Neutrophil (primary cell): ENCODE measurements at regions not wholly inside any gene's neighbourhood (a gene's known extent, or its start where the extent isn't known, plus 50 kb on each side); places are given as distances from the start of the nearest gene placed in this dataset.
"Not testable (repeated sequence)": the region's sequence is repeated elsewhere in the genome, so short reads cannot be mapped to it uniquely, and the experiment has no call there.

Experiments used
- H3K27ac ChIP-seq: fragments of 200-600 bp; sonication (generic); 2 replicates; pipeline ENCODE4 v1.5.1; 2016; ENCODE audit warnings: mild to moderate bottlenecking, moderate library complexity
- H3K27me3 ChIP-seq: fragments of 200-600 bp; sonication (generic); 2 replicates; pipeline ENCODE4 v1.6.0; 2016; ENCODE audit warnings: mild to moderate bottlenecking
- H3K36me3 ChIP-seq: fragments of 200-600 bp; sonication (generic); 2 replicates; pipeline ENCODE4 v1.5.1; 2017
- H3K4me1 ChIP-seq, 2 experiments: fragments of 200-600 bp in 1 of 2; sonication (generic) in 1 of 2; 1 replicate in 1 of 2; 2 replicates in 1 of 2; pipeline versions ENCODE4 v1.5.1 to v1.6.1; 2013 to 2016; ENCODE audit warnings: low read depth in 1 of 2, low read length in 1 of 2, mild to moderate bottlenecking in 1 of 2, moderate library complexity in 1 of 2; ENCODE audit not compliant: control insufficient read depth in 1 of 2, insufficient read depth in 1 of 2
- H3K4me3 ChIP-seq, 2 experiments: fragments of 200-600 bp in 1 of 2; sonication (generic) in 1 of 2; 1 replicate in 1 of 2; 2 replicates in 1 of 2; pipeline ENCODE4 v1.5.1; 2013 to 2016; ENCODE audit warnings: low read depth in 1 of 2, low read length in 1 of 2, mild to moderate bottlenecking in 1 of 2, moderate library complexity in 1 of 2
- H3K9me3 ChIP-seq: fragments of 200-600 bp; sonication (generic); 2 replicates; pipeline ENCODE4 v1.5.1; 2016
- TF ChIP-seq, protein P1 (sequence below): fragments of 200-600 bp; sonication (generic); IDR thresholded peaks from 2 replicates; pipeline ENCODE4 v1.5.1; 2016; ENCODE audit warnings: antibody characterized with exemption

GRCh38 chr6:10140136-10140535 lies 274.7 kb downstream of the TFAP2A start:
- Histone ChIP-seq H3K27me3 (no peaks in the 10 kb centered on the region), H3K27ac (no peak overlapping the region)
- TF ChIP-seq, protein P1, sequence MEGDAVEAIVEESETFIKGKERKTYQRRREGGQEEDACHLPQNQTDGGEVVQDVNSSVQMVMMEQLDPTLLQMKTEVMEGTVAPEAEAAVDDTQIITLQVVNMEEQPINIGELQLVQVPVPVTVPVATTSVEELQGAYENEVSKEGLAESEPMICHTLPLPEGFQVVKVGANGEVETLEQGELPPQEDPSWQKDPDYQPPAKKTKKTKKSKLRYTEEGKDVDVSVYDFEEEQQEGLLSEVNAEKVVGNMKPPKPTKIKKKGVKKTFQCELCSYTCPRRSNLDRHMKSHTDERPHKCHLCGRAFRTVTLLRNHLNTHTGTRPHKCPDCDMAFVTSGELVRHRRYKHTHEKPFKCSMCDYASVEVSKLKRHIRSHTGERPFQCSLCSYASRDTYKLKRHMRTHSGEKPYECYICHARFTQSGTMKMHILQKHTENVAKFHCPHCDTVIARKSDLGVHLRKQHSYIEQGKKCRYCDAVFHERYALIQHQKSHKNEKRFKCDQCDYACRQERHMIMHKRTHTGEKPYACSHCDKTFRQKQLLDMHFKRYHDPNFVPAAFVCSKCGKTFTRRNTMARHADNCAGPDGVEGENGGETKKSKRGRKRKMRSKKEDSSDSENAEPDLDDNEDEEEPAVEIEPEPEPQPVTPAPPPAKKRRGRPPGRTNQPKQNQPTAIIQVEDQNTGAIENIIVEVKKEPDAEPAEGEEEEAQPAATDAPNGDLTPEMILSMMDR, result no peak

DNA sequence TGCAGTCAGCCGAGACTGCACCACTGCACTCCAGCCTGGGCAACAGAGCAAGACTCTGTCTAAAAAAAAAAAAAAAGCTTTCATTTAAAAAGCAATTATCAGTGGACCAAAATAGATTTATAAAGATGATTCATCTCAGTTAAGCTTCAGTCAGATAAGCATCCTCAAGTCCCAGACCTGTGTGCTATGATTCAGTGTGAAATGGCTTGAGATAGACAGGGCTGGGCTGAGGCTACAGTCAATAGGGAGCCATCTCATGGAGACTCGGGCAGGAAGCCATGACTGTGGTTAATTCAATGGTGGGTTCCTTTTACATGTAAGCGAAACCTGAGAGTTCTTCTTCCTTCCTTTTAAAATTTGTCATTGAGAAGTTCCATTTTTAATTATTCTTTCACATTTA lies 276.0 kb downstream of the TFAP2A start:
- no peak overlapping the region for H3K4me3 ChIP-seq
- no peaks in the 10 kb centered on the region for H3K36me3 ChIP-seq
- H3K27me3 ChIP-seq, result no peaks in the 10 kb centered on the region
- H3K9me3 ChIP-seq, result no peaks in the 10 kb centered on the region
- no peaks in the 10 kb centered on the region for H3K4me1 ChIP-seq
- TF ChIP-seq, protein P1, result no peak
- H3K27ac ChIP-seq, result no peak overlapping the region

More at GRCh38 chr6:10140136-10140535, 274.7 kb downstream of the TFAP2A start:
- no peaks in the 10 kb centered on the region for H3K4me1 ChIP-seq
- H3K4me3 ChIP-seq, result no peak overlapping the region
- no peaks in the 10 kb centered on the region for H3K36me3 ChIP-seq
- H3K9me3 ChIP-seq, result no peaks in the 10 kb centered on the region

DNA sequence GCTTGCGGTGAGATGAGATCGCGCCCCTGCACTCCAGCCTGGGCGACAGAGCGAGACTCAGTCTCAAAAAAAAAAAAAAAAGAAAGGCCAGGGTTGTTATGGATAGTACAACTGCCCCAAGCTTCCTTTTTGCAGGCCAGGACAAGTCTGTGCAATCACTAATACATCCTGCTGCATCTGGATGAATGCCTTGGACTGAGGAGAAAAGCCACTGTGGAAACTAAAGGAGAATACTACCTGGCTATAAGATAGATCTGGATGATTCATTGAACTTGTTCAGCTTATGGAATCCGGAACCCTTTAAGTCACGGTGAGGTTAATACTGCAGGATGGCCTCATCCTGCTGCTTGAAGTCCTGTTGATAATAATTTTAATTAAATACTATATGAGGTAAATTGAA lies 278.2 kb downstream of the TFAP2A start:
- no peak overlapping the region for H3K27ac ChIP-seq
- no peaks in the 10 kb centered on the region for H3K4me1 ChIP-seq
- no peak overlapping the region for H3K4me3 ChIP-seq
- no peaks in the 10 kb centered on the region for H3K27me3 ChIP-seq
- TF ChIP-seq, protein P1, result no peak
- no peaks in the 10 kb centered on the region for H3K36me3 ChIP-seq
- H3K9me3 ChIP-seq, result no peaks in the 10 kb centered on the region

DNA sequence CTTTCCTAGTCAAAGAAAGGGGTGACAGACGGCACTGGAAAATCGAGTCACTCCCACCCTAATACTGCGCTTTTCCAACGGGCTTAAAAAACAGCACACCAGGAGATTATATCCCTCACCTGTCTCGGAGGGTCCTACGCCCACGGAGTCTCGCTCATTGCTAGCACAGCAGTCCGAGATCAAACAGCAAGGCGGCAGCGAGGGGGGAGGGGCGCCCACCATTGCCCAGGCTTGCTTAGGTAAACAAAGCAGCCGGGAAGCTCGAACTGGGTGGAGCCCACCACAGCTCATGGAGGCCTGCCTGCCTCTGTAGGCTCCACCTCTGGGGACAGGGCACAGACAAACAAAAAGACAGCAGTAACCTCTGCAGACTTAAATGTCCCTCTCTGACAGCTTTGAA lies 280.7 kb downstream of the TFAP2A start:
- not testable (repeated sequence) for H3K4me3 ChIP-seq, H3K9me3 ChIP-seq, H3K4me1 ChIP-seq

GRCh38 chr6:10128721-10129120 lies 286.2 kb downstream of the TFAP2A start:
- H3K36me3 ChIP-seq, result no peaks in the 10 kb centered on the region
- no peaks in the 10 kb centered on the region for H3K27me3 ChIP-seq
- TF ChIP-seq, protein P1, result no peak
- no peaks in the 10 kb centered on the region for H3K9me3 ChIP-seq
- H3K4me3 ChIP-seq, result no peak overlapping the region
- no peaks in the 10 kb centered on the region for H3K4me1 ChIP-seq
- H3K27ac ChIP-seq, result no peak overlapping the region

More for the DNA sequence above, 280.7 kb downstream of the TFAP2A start:
- not testable (repeated sequence) for H3K27me3 ChIP-seq, H3K36me3 ChIP-seq, H3K27ac ChIP-seq

GRCh38 chr6:10122164-10122563 lies 292.7 kb downstream of the TFAP2A start:
- Histone ChIP-seq H3K27me3 (no peaks in the 10 kb centered on the region), H3K27ac (no peak overlapping the region), H3K4me1 (no peaks in the 10 kb centered on the region), H3K9me3 (no peaks in the 10 kb centered on the region), H3K4me3 (no peak overlapping the region), H3K36me3 (no peaks in the 10 kb centered on the region)
- TF ChIP-seq, protein P1, result no peak
